HEK293T (cell line): ENCODE measurements at regions not wholly inside any gene's neighbourhood (a gene's known extent, or its start where the extent isn't known, plus 50 kb on each side); places are given as distances from the start of the nearest gene placed in this dataset.

Experiments
- ARNT ChIP-seq: fragments of 450-650 bp; IDR thresholded peaks from 2 replicates; pipeline ENCODE4 v1.6.1; 2017; ENCODE audit warnings: mild to moderate bottlenecking
- ELF4 ChIP-seq: fragments of 450-650 bp; IDR thresholded peaks from 2 replicates; pipeline ENCODE4 v1.6.1; 2017; ENCODE audit warnings: antibody characterized with exemption
- HDGF ChIP-seq: fragments of 450-650 bp; IDR thresholded peaks from 2 replicates; pipeline ENCODE4 v1.6.1; 2017; ENCODE audit warnings: antibody characterized with exemption, borderline replicate concordance

DNA sequence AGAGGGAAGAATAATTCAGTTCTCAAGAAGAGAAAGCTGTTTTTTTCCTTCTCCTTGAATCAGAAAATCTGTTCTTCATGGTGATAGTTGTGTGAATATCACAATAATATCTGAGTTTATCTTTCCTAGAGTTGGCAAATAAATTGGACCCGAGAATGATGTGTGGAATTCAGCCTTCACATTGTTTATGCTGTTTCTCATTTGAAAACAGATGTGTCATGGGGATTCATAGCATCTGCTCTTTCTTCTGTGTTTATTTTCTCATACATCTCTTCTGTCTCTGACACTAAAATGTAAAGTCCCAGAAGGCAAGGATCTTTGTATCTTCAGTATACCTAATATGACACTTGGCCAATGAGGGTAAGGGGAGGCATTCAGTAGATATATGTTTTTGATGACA lies 103.6 kb upstream of the SGK1 start:
- no peak for TF ChIP-seq HDGF
- TF ChIP-seq ELF4: no peak
- TF ChIP-seq ARNT: no peak
